GM12872 (cell line): ENCODE measurements at regions not wholly inside any gene's neighbourhood (a gene's known extent, or its start where the extent isn't known, plus 50 kb on each side); places are given as distances from the start of the nearest gene placed in this dataset.

ENCODE experiments used
- TF ChIP-seq, protein P1 (sequence below): IDR thresholded peaks from 3 replicates; pipeline ENCODE4 v1.5.1; 2011; ENCODE audit warnings: low read depth, mild to moderate bottlenecking, low read length, moderate library complexity; ENCODE audit not compliant: insufficient read depth

DNA sequence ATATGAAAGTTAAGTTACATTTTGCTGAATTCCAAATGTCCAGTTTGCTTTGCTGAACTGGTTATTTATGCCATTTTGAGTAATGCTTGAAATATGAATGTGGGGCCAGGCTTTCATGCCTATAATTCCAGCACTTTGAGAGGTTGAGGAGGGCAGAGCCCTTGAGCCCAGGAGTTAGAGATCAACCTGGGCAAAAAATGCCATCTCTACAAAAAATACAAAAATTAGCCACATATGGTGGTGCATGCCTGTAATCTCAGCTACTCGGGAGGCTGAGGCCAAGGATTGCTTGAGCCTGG, 101.2 kb upstream of the ITGA6 start:
- TF ChIP-seq, protein P1, sequence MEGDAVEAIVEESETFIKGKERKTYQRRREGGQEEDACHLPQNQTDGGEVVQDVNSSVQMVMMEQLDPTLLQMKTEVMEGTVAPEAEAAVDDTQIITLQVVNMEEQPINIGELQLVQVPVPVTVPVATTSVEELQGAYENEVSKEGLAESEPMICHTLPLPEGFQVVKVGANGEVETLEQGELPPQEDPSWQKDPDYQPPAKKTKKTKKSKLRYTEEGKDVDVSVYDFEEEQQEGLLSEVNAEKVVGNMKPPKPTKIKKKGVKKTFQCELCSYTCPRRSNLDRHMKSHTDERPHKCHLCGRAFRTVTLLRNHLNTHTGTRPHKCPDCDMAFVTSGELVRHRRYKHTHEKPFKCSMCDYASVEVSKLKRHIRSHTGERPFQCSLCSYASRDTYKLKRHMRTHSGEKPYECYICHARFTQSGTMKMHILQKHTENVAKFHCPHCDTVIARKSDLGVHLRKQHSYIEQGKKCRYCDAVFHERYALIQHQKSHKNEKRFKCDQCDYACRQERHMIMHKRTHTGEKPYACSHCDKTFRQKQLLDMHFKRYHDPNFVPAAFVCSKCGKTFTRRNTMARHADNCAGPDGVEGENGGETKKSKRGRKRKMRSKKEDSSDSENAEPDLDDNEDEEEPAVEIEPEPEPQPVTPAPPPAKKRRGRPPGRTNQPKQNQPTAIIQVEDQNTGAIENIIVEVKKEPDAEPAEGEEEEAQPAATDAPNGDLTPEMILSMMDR = no peak

DNA sequence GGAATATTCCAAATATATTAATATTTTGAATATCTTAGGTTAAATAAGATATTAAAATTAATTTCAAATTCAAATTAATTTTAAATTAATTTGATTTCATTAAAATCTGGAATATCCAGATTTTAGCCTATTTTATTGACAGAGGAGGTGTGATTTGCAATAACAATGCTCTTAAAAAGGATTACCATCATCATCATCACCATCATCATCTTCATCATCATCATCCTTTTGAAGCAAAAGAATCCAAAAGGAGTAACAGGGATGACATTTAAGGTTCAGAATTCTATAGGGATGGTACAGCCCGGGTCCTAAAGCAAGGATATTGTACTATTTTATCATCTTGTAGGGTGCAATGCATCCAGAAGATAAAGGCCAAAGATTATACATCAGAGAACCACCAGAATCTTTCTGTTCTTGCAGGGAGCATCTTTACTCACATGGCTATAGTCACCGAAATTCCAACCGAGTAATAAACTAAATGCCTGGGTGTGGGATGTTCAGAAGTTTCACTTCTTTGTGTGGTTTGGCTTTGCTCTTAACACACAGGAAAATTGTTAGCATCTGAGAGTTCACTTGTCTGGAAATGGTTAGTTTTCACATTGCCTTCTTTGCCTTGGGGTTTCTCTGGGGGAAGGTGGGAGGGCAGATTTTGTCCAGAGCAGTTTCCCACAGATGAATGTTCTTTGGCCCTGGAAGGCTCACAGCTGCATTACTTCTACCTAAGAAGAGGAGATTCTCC, 99.1 kb upstream of the ITGA6 start:
- TF ChIP-seq, protein P1 = no peak

DNA sequence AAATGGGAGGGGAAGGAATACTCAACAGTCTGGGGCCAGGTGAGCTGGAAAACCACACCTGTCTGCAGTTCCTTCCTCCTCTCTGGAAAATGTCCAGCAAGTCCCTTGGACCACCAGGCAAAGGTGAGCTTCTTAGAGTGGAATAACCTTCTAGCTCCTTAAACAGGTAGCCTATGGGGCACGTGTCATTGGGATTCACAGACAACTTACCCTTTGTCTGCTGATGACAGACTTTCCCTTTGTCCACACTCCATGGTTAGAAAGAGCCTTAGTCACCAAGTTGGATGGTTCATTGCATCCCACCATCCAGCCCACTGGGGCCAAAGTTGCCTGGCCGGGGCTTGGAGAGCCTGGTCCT, 98.0 kb upstream of the ITGA6 start:
- TF ChIP-seq, protein P1 = no peak

DNA sequence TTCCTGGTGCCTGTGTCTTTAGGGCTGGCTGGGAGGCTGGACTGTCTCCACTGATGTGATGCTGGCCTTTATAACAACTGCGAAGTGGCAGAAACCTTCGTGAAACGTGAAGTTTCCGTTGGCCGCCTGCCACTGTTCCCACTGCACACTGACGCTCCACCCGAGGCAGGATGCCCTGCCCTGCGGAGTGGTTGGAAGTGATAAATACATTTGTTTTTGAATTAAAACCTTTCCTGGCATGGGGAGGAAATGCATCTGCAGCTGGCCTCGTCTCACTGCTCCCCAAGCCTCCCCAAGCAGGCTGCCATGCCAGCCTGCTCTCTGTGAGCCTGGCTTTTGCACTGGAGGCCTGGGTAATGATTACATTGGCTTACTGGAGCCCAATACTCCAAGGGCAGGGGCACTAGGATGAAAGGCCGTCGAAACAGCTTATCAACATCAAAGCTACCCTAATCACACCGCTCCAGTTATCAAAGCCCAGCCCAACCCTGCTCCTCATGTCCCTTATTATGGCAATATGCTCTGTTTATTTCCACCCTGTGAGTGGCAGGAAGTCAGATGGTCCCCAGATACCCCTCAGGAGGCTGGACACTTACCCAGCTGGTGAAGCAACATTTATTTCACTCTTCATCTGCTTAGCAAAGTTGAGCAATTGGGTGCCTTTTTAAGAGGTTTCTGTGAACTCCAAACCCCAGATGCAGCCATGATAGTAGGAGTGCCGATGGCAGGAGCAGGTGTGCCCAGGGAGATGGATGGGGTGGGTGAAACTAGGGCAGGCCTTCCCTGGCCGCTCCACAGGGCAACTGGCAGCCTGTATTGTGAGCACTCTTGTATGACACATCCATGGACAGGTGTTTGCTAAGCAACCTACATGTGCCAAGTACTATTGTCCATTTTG, 97.4 kb upstream of the ITGA6 start:
- TF ChIP-seq, protein P1 = no peak

DNA sequence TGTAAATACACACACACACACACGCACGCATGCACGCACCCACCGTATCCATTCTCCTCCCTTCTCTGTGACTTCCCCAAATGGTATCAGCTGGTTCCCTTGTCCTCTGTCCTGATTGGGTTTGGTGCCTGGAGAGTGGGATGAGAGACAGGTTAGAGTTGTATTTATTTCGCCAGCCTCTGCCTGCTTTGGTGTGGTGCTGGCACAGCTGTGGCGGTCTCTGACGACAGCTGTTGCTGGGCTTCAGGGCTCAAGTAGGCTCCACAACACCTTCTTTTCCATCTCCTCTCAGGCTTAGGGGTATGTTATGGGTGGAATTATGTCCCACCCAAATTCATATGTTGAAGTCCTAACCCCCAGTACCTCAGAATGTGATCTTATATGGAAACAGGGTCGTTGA, 94.9 kb upstream of the ITGA6 start:
- TF ChIP-seq, protein P1 = no peak

DNA sequence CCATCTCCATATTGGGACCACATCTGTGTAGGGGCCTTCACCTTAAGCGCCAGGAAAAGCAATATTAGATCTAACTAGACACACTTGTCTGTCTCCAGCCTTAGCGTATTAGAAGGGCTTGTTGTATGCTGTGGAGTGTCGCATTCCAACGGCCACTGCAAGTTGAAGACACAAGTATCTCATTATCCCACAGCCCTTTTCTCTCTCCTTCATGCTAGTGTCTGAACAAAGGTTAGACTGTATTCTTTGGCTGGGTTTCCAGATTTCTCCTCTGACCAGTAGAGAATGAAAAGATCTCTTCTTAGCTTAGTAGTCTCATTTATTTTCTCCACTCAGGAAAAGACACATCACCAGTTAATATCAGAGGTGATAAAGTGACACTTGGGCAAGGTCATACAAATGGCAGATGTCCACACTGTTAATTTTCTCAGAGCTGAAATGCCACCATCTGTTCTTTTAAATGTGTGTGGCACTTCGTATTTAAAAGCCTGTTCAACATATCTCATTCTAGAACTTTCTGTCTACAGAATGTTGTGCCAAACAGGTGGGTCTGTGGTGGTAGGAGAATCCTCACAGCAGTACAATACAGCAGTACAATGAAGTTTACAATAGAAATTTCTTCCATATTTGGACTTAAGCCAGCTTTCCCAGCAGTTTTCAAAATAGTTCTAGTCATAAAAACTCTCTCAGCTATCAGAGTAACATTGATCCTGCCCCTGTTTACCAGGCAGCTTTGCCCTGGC, 94.0 kb upstream of the ITGA6 start:
- TF ChIP-seq, protein P1 = no peak

DNA sequence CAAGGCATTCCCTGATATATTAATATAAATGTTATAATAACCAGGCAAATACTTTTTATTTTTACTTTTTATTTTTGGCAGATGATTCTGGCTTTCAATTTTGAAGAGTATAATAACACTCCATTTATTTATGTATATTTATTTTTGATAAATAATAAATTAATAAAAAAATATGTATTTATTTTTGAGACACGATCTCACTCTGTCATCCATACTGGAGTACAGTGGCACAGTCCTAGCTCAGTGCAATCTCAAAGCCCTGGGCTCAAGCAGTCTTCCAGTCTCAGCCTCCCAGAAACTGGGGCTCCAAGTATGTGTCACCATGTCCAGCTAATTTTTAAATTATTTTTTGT, 93.4 kb upstream of the ITGA6 start:
- TF ChIP-seq, protein P1 = no peak
